Uterus (tissue), 2 donors: ENCODE measurements at regions not wholly inside any gene's neighbourhood (a gene's known extent, or its start where the extent isn't known, plus 50 kb on each side); places are given as distances from the start of the nearest gene placed in this dataset.

Experiments used
- POLR2A ChIP-seq, 2 donors: fragments of 450-650 bp; IDR thresholded peaks; one replicate each; pipeline ENCODE4 v1.6.1; 2016; ENCODE audit warnings: antibody characterized with exemption in 2 of 2, mild to moderate bottlenecking in 1 of 2, moderate library complexity in 1 of 2
- TF ChIP-seq, protein P1 (sequence below), 4 experiments: fragments of 200-600 bp in 2 of 4; fragments of 450-650 bp in 2 of 4; sonication (generic) in 2 of 4; IDR thresholded peaks; one replicate each; pipeline ENCODE4 v1.5.1; 2016 to 2019; ENCODE audit warnings: antibody characterized with exemption in 4 of 4, mild to moderate bottlenecking in 2 of 4, moderate library complexity in 1 of 4

- TF ChIP-seq, protein P1, sequence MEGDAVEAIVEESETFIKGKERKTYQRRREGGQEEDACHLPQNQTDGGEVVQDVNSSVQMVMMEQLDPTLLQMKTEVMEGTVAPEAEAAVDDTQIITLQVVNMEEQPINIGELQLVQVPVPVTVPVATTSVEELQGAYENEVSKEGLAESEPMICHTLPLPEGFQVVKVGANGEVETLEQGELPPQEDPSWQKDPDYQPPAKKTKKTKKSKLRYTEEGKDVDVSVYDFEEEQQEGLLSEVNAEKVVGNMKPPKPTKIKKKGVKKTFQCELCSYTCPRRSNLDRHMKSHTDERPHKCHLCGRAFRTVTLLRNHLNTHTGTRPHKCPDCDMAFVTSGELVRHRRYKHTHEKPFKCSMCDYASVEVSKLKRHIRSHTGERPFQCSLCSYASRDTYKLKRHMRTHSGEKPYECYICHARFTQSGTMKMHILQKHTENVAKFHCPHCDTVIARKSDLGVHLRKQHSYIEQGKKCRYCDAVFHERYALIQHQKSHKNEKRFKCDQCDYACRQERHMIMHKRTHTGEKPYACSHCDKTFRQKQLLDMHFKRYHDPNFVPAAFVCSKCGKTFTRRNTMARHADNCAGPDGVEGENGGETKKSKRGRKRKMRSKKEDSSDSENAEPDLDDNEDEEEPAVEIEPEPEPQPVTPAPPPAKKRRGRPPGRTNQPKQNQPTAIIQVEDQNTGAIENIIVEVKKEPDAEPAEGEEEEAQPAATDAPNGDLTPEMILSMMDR (IDR thresholded peaks at IDR 0.05) = no peak
- no peak for TF ChIP-seq POLR2A (IDR thresholded peaks at IDR 0.05)
Measured at GRCh38 chr1:195701149-195701548, 907.1 kb downstream of the KCNT2 start.
